ENCODE measurements at regions not wholly inside any gene's neighbourhood (a gene's known extent, or its start where the extent isn't known, plus 50 kb on each side); places are given as distances from the start of the nearest gene placed in this dataset.
A peak's percentile ranks its signal among the peaks of the same experiment; 100 is the strongest.
"Not testable (repeated sequence)": the region's sequence is repeated elsewhere in the genome, so short reads cannot be mapped to it uniquely, and the experiment has no call there.

GRCh38 chr10:30560326-30560725 lies 69.2 kb downstream of the LYZL2 start:
- no peak for DNase-seq

GRCh38 chr10:30559180-30559579 lies 70.4 kb downstream of the LYZL2 start:
- DNase-seq, result no peak

- DNase-seq, result no peak
Measured at GRCh38 chr10:30558411-30558810, 71.1 kb downstream of the LYZL2 start.

GRCh38 chr10:30557884-30558283 lies 71.7 kb downstream of the LYZL2 start:
- peak; percentile 58 for DNase-seq

GRCh38 chr10:30556189-30556588 lies 73.4 kb downstream of the LYZL2 start:
- no peak for DNase-seq

GRCh38 chr10:30555465-30555864 lies 74.1 kb downstream of the LYZL2 start:
- no peak for DNase-seq

- DNase-seq, result no peak
Measured at GRCh38 chr10:30554440-30554825, 75.1 kb downstream of the LYZL2 start.

- DNase-seq, result no peak
Measured at GRCh38 chr10:30553626-30554439, 75.7 kb downstream of the LYZL2 start.

GRCh38 chr10:30553018-30553625 lies 76.4 kb downstream of the LYZL2 start:
- no peak for DNase-seq

- no peak for DNase-seq
Measured at GRCh38 chr10:30550967-30551815, 78.4 kb downstream of the LYZL2 start.

- DNase-seq, result not testable (repeated sequence)
Measured at GRCh38 chr10:30549134-30549687, 80.3 kb downstream of the LYZL2 start.

GRCh38 chr10:30546511-30546910 lies 83.0 kb downstream of the LYZL2 start:
- DNase-seq, result no peak

- no peak for DNase-seq
Measured at GRCh38 chr10:30542895-30543288, 86.7 kb downstream of the LYZL2 start.

GRCh38 chr10:30542001-30542894 lies 87.3 kb downstream of the LYZL2 start:
- no peak for DNase-seq

- no peak for DNase-seq
Measured at GRCh38 chr10:30540276-30540675, 89.3 kb downstream of the LYZL2 start.

GRCh38 chr10:30538086-30538485 lies 91.5 kb downstream of the LYZL2 start:
- DNase-seq, result no peak

- DNase-seq, result no peak
Measured at GRCh38 chr10:30537586-30537985, 92.0 kb downstream of the LYZL2 start.

- DNase-seq, result not testable (repeated sequence)
Measured at GRCh38 chr10:30537158-30537557, 92.4 kb downstream of the LYZL2 start.

GRCh38 chr10:30536578-30536977 lies 93.0 kb downstream of the LYZL2 start:
- DNase-seq, result no peak

- no peak for DNase-seq
Measured at GRCh38 chr10:30535677-30536076, 93.9 kb downstream of the LYZL2 start.

GRCh38 chr10:30534465-30535144 lies 94.9 kb downstream of the LYZL2 start:
- DNase-seq, result no peak

Data from NCI-H226 (cell line).